Astrocyte (in vitro differentiated cells and primary cell): ENCODE measurements at regions not wholly inside any gene's neighbourhood (a gene's known extent, or its start where the extent isn't known, plus 50 kb on each side); places are given as distances from the start of the nearest gene placed in this dataset.

ENCODE experiments used
- DNase-seq: peaks from one replicate; pipeline ENCODE4 v3.0.0-alpha.2; 2010; ENCODE audit warnings: low read depth
- FAIRE-seq: peaks from 2 replicates; lab custom pipeline; 2011; peaks lifted over from hg19 to GRCh38; lab: Jason Lieb, UNC
- H2AFZ ChIP-seq: 2 replicates; pipeline ENCODE4 v1.6.0; 2012; ENCODE audit warnings: low read depth, low read length, inconsistent platforms
- H3K27ac ChIP-seq: 2 replicates; pipeline ENCODE4 v1.5.1; 2011; ENCODE audit warnings: low read depth, low read length, inconsistent platforms
- H3K27me3 ChIP-seq: 2 replicates; pipeline ENCODE4 v1.6.0; 2011; ENCODE audit warnings: low read length, inconsistent platforms; ENCODE audit not compliant: insufficient read depth
- H3K36me3 ChIP-seq: 2 replicates; pipeline ENCODE4 v1.5.1; 2011; ENCODE audit warnings: low read length, inconsistent platforms; ENCODE audit not compliant: insufficient read depth
- H3K4me1 ChIP-seq: 2 replicates; pipeline ENCODE4 v1.5.1; 2011; ENCODE audit warnings: low read length, inconsistent platforms; ENCODE audit not compliant: insufficient read depth
- H3K4me2 ChIP-seq: 2 replicates; pipeline ENCODE4 v1.6.0; 2012; ENCODE audit warnings: low read length, inconsistent platforms
- H3K4me3 ChIP-seq: 2 replicates; pipeline ENCODE4 v1.5.1; 2011; ENCODE audit warnings: low read depth, mild to moderate bottlenecking, low read length, inconsistent platforms; ENCODE audit not compliant: insufficient read depth
- H3K79me2 ChIP-seq: 2 replicates; pipeline ENCODE4 v1.6.0; 2012; ENCODE audit warnings: mild to moderate bottlenecking, low read length, inconsistent platforms; ENCODE audit not compliant: insufficient read depth
- H3K9ac ChIP-seq: 2 replicates; pipeline ENCODE4 v1.6.0; 2012; ENCODE audit warnings: mild to moderate bottlenecking, low read length, inconsistent platforms
- H3K9me3 ChIP-seq: 2 replicates; pipeline ENCODE4 v1.5.1; 2012; ENCODE audit warnings: low read depth, mild to moderate bottlenecking, low read length, inconsistent platforms; ENCODE audit not compliant: insufficient read depth
- H4K20me1 ChIP-seq: 2 replicates; pipeline ENCODE4 v1.6.0; 2012; ENCODE audit warnings: low read length, inconsistent platforms; ENCODE audit not compliant: insufficient read depth
- H3K27ac Mint-ChIP-seq: one replicate; pipeline ENCODE4 v1.8.0; 2021; ENCODE audit warnings: mild to moderate bottlenecking, mixed read lengths; ENCODE audit not compliant: unreplicated experiment
- H3K27me3 Mint-ChIP-seq: one replicate; pipeline ENCODE4 v1.8.0; 2021; ENCODE audit warnings: low read depth, mixed read lengths; ENCODE audit not compliant: unreplicated experiment
- H3K36me3 Mint-ChIP-seq: one replicate; pipeline ENCODE4 v1.8.0; 2021; ENCODE audit warnings: low read depth, mixed read lengths; ENCODE audit not compliant: unreplicated experiment
- H3K4me1 Mint-ChIP-seq: one replicate; pipeline ENCODE4 v1.8.0; 2021; ENCODE audit warnings: low read depth, mixed read lengths; ENCODE audit not compliant: unreplicated experiment
- H3K4me3 Mint-ChIP-seq: one replicate; pipeline ENCODE4 v1.8.0; 2021; ENCODE audit warnings: mild to moderate bottlenecking, moderate library complexity, mixed read lengths; ENCODE audit not compliant: unreplicated experiment
- H3K9me3 Mint-ChIP-seq: one replicate; pipeline ENCODE4 v1.8.0; 2021; ENCODE audit warnings: mild to moderate bottlenecking, mixed read lengths; ENCODE audit not compliant: unreplicated experiment
- EZH2 ChIP-seq: IDR thresholded peaks from 2 replicates; pipeline ENCODE4 v1.6.1; 2012; ENCODE audit warnings: mild to moderate bottlenecking, low read length, inconsistent platforms; ENCODE audit not compliant: insufficient read depth
- TF ChIP-seq, protein P1 (sequence below): IDR thresholded peaks from 2 replicates; pipeline ENCODE4 v1.5.1; 2011; ENCODE audit warnings: low read depth, mild to moderate bottlenecking, inconsistent platforms, low read length, moderate library complexity; ENCODE audit not compliant: insufficient read depth

DNA sequence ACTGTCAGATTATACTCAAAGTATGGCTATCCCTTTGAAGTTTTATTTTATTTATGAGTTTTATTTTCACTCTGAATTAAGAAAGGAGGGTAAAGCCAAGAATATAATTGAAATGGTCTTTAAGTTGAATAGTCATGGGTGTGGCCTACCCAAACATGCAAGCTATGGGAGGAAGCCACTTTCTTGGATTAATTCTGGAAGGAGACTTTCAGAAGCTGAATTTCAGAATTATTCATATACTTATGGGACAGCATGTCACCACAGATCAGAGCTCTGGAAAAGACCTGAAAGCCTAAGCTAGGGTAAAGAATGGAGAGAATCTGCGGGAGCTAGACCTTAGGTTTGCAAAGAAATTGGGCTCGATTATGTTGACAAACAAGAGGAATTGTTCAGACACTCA is 242.4 kb upstream of the FKBP1C start:
- no peak overlapping the region for H2AFZ ChIP-seq
- no peak for FAIRE-seq
- no peak for TF ChIP-seq EZH2
- TF ChIP-seq, protein P1, sequence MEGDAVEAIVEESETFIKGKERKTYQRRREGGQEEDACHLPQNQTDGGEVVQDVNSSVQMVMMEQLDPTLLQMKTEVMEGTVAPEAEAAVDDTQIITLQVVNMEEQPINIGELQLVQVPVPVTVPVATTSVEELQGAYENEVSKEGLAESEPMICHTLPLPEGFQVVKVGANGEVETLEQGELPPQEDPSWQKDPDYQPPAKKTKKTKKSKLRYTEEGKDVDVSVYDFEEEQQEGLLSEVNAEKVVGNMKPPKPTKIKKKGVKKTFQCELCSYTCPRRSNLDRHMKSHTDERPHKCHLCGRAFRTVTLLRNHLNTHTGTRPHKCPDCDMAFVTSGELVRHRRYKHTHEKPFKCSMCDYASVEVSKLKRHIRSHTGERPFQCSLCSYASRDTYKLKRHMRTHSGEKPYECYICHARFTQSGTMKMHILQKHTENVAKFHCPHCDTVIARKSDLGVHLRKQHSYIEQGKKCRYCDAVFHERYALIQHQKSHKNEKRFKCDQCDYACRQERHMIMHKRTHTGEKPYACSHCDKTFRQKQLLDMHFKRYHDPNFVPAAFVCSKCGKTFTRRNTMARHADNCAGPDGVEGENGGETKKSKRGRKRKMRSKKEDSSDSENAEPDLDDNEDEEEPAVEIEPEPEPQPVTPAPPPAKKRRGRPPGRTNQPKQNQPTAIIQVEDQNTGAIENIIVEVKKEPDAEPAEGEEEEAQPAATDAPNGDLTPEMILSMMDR: no peak
- no peaks in the 10 kb centered on the region for H3K79me2 ChIP-seq
- H3K4me1 ChIP-seq: no peaks in the 10 kb centered on the region
- Mint-ChIP-seq H3K4me1 (peaks cover 3% of the 10 kb centered on the region), H3K4me3 (no peak overlapping the region), H3K36me3 (no peaks in the 10 kb centered on the region), H3K27ac (no peak overlapping the region), H3K27me3 (no peaks in the 10 kb centered on the region), H3K9me3 (no peaks in the 10 kb centered on the region)
- no peak overlapping the region for H3K4me2 ChIP-seq
- H3K4me3 ChIP-seq: no peak overlapping the region
- H3K9me3 ChIP-seq: no peaks in the 10 kb centered on the region
- no peak for DNase-seq
- H3K27ac ChIP-seq: no peak overlapping the region
- H3K9ac ChIP-seq: no peak overlapping the region
- no peaks in the 10 kb centered on the region for H3K27me3 ChIP-seq
- no peaks in the 10 kb centered on the region for H4K20me1 ChIP-seq
- no peaks in the 10 kb centered on the region for H3K36me3 ChIP-seq

DNA sequence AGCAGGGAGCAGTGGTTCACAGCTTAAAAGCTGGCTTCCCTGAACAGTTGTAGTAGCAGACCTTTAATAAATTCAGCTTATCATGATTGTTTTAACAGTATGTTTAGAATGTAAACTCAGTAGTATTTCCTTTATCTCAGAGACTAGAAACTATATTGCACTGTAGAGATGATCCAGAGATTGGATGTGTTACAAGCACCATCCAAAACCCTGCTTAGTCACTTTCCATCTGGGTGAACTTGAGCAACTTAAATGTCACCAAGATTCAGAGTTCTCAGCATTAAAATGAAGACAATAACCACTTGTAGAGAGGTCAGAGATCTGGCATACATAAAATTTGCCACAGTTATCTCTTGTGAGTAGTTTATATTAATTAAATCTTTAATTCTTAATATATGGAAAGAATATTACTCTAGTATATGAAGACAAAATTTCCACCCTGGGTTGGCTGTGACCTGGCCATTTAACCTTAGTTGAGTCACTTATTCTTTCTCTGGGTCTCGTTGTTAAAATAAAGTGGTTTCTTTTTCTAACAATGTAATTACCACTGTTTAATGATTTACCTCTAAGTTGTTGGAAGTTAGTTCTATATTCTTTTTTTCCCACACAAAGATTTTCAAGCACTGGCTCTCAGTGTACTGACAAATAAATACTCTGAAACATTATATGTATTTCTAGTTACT is 239.2 kb upstream of the FKBP1C start:
- peaks cover 3% of the 10 kb centered on the region for H3K4me1 Mint-ChIP-seq
- DNase-seq: no peak
- no peaks in the 10 kb centered on the region for H3K4me1 ChIP-seq
- no peaks in the 10 kb centered on the region for H3K36me3 ChIP-seq
- no peak overlapping the region for H3K27ac Mint-ChIP-seq
- TF ChIP-seq, protein P1: no peak
- no peak for TF ChIP-seq EZH2
- no peaks in the 10 kb centered on the region for H4K20me1 ChIP-seq
- H2AFZ ChIP-seq: no peak overlapping the region
- H3K36me3 Mint-ChIP-seq: no peaks in the 10 kb centered on the region
- no peak overlapping the region for H3K9ac ChIP-seq
- H3K4me2 ChIP-seq: no peak overlapping the region
- H3K4me3 Mint-ChIP-seq: no peak overlapping the region
- H3K27me3 ChIP-seq: no peaks in the 10 kb centered on the region
- H3K27ac ChIP-seq: no peak overlapping the region
- H3K4me3 ChIP-seq: no peak overlapping the region
- H3K79me2 ChIP-seq: no peaks in the 10 kb centered on the region
- H3K9me3 ChIP-seq: no peaks in the 10 kb centered on the region
- H3K9me3 Mint-ChIP-seq: no peaks in the 10 kb centered on the region
- no peak for FAIRE-seq
- H3K27me3 Mint-ChIP-seq: no peaks in the 10 kb centered on the region

DNA sequence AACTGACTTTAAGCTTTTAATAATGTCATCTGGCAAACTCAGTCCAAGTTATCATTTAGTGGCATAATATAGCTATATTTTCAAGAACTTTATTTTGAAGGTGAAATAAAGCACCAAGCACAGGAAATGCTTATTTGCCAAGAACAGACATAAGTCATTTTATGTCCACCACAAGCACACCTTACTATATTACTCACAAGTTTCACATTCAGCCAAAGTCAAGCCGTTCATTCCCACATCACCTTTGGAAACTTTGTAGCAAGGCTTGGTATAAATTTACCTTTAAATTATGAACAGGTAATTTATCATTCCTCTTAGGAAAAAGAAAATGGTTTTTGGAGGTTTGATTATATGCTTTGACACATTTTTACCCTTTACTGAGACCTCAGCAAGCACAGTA is 236.8 kb upstream of the FKBP1C start:
- no peak overlapping the region for H3K4me3 Mint-ChIP-seq
- H3K27ac Mint-ChIP-seq: no peak overlapping the region
- Histone ChIP-seq H3K9ac (no peak overlapping the region), H4K20me1 (no peaks in the 10 kb centered on the region), H3K27ac (no peak overlapping the region), H3K4me2 (no peak overlapping the region), H2AFZ (no peak overlapping the region), H3K36me3 (no peaks in the 10 kb centered on the region), H3K27me3 (no peaks in the 10 kb centered on the region), H3K4me1 (no peaks in the 10 kb centered on the region), H3K4me3 (no peak overlapping the region), H3K9me3 (no peaks in the 10 kb centered on the region), H3K79me2 (no peaks in the 10 kb centered on the region)
- no peaks in the 10 kb centered on the region for H3K27me3 Mint-ChIP-seq
- DNase-seq: no peak
- H3K36me3 Mint-ChIP-seq: no peaks in the 10 kb centered on the region
- peaks cover 3% of the 10 kb centered on the region for H3K4me1 Mint-ChIP-seq
- no peak for FAIRE-seq
- no peaks in the 10 kb centered on the region for H3K9me3 Mint-ChIP-seq
- TF ChIP-seq, protein P1: no peak
- TF ChIP-seq EZH2: no peak
